ENCODE measurements at regions not wholly inside any gene's neighbourhood (a gene's known extent, or its start where the extent isn't known, plus 50 kb on each side); places are given as distances from the start of the nearest gene placed in this dataset.

DNA sequence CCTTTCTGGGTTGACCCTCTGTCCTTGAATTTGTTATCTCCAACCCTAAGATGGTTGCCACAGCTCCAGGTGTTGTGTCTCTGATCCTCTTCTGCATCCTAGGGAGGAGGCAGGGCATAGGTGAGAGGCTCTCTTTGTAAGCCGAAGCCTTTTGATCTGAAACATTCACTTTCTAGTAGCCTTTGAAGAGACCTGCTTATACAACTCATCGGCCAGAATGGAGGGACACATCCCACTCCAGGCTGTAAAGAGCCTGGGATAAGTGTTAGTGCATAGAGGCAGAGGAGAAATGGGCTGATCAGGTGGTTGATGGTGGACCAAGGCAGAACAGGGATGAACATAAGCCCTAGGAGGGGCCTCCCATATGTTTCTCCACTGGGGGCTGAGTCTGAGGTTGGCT is 137.1 kb upstream of the KCNG1 start:
- Histone ChIP-seq H3K4me2 (ENCODE audit: extremely low read depth, insufficient read depth, low read length) (no peak overlapping the region), H3K9me3 (ENCODE audit: control insufficient read depth, insufficient read depth, low read depth, low read length) (no peaks in the 10 kb centered on the region), H3K9ac (ENCODE audit: insufficient read depth, low read length) (no peak overlapping the region), H3K27me3 (ENCODE audit: control insufficient read depth, insufficient read depth, low read length) (peaks cover 15% of the 10 kb centered on the region), H4K20me1 (ENCODE audit: control insufficient read depth, extremely low read depth, insufficient read depth, low read length) (no peaks in the 10 kb centered on the region), H3K27ac (ENCODE audit: insufficient read depth, low read length) (no peak overlapping the region), H3K4me3 (replicated peaks in 1 of 4; ENCODE audit: control extremely low read depth in 1 of 4, insufficient read depth in 1 of 4, low read depth in 3 of 4, low read length in 4 of 4) (no peak overlapping the region), H3K79me2 (ENCODE audit: control insufficient read depth, insufficient read depth, low read length) (no peaks in the 10 kb centered on the region), H3K36me3 (ENCODE audit: control insufficient read depth, insufficient read depth, low read length) (no peaks in the 10 kb centered on the region), H3K4me1 (ENCODE audit: control insufficient read depth, extremely low read depth, insufficient read depth, low read length) (no peaks in the 10 kb centered on the region), H2AFZ (ENCODE audit: low read length) (no peak overlapping the region)
- TF ChIP-seq EZH2 (IDR thresholded peaks at IDR 0.05; ENCODE audit: low read length, missing control alignments) (no peak), CTCF (conservative IDR thresholded peaks at IDR 0.05 in 1 of 2, IDR thresholded peaks at IDR 0.05 in 1 of 2; ENCODE audit: low read depth in 1 of 2, low read length in 2 of 2) (no peak)
- DNase-seq (ENCODE audit: low read depth in 2 of 2), result no peak

DNA sequence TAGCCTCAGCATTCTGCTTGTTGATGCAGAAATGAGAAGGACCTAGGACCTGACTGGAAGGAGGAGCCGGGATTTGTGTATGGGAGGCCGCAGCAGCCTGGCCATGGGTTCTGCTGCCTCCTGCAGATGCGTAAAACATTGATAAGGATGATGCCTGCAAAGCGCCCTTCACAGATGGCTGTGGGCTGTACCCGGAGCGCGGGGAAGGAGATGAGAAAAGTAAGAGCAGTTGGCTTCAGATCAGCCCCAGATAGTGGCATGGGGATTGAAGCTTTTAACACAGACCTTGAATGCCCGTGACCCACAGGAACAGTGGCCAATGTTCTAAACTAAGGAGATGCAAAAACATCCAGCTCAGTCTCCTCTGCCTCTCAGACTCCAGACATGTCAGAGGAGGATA is 136.4 kb upstream of the KCNG1 start:
- H3K27me3 ChIP-seq (ENCODE audit: control insufficient read depth, insufficient read depth, low read length), result peaks cover 15% of the 10 kb centered on the region
- TF ChIP-seq EZH2 (IDR thresholded peaks at IDR 0.05; ENCODE audit: low read length, missing control alignments) (no peak), CTCF (conservative IDR thresholded peaks at IDR 0.05 in 1 of 2, IDR thresholded peaks at IDR 0.05 in 1 of 2; ENCODE audit: low read depth in 1 of 2, low read length in 2 of 2) (no peak)
- H3K9me3 ChIP-seq (ENCODE audit: control insufficient read depth, insufficient read depth, low read depth, low read length), result no peaks in the 10 kb centered on the region
- no peaks in the 10 kb centered on the region for H4K20me1 ChIP-seq (ENCODE audit: control insufficient read depth, extremely low read depth, insufficient read depth, low read length)
- H3K36me3 ChIP-seq (ENCODE audit: control insufficient read depth, insufficient read depth, low read length), result no peaks in the 10 kb centered on the region
- H3K79me2 ChIP-seq (ENCODE audit: control insufficient read depth, insufficient read depth, low read length), result no peaks in the 10 kb centered on the region
- no peak overlapping the region for H3K4me3 ChIP-seq (replicated peaks in 1 of 4; ENCODE audit: control extremely low read depth in 1 of 4, insufficient read depth in 1 of 4, low read depth in 3 of 4, low read length in 4 of 4)
- no peak overlapping the region for H3K4me2 ChIP-seq (ENCODE audit: extremely low read depth, insufficient read depth, low read length)
- DNase-seq (ENCODE audit: low read depth in 2 of 2), result no peak
- no peak overlapping the region for H2AFZ ChIP-seq (ENCODE audit: low read length)
- no peaks in the 10 kb centered on the region for H3K4me1 ChIP-seq (ENCODE audit: control insufficient read depth, extremely low read depth, insufficient read depth, low read length)
- H3K9ac ChIP-seq (ENCODE audit: insufficient read depth, low read length), result no peak overlapping the region
- H3K27ac ChIP-seq (ENCODE audit: insufficient read depth, low read length), result no peak overlapping the region

- H4K20me1 ChIP-seq (ENCODE audit: control insufficient read depth, extremely low read depth, insufficient read depth, low read length), result no peaks in the 10 kb centered on the region
- H3K27ac ChIP-seq (ENCODE audit: insufficient read depth, low read length), result no peak overlapping the region
- DNase-seq (ENCODE audit: low read depth in 2 of 2), result no peak
- H2AFZ ChIP-seq (ENCODE audit: low read length), result no peak overlapping the region
- no peaks in the 10 kb centered on the region for H3K36me3 ChIP-seq (ENCODE audit: control insufficient read depth, insufficient read depth, low read length)
- H3K4me3 ChIP-seq (replicated peaks in 1 of 4; ENCODE audit: control extremely low read depth in 1 of 4, insufficient read depth in 1 of 4, low read depth in 3 of 4, low read length in 4 of 4), result no peak overlapping the region
- no peak overlapping the region for H3K9ac ChIP-seq (ENCODE audit: insufficient read depth, low read length)
- H3K79me2 ChIP-seq (ENCODE audit: control insufficient read depth, insufficient read depth, low read length), result no peaks in the 10 kb centered on the region
- no peak overlapping the region for H3K4me2 ChIP-seq (ENCODE audit: extremely low read depth, insufficient read depth, low read length)
- no peak for TF ChIP-seq EZH2 (IDR thresholded peaks at IDR 0.05; ENCODE audit: low read length, missing control alignments)
- H3K27me3 ChIP-seq (ENCODE audit: control insufficient read depth, insufficient read depth, low read length), result peaks cover 15% of the 10 kb centered on the region
- no peaks in the 10 kb centered on the region for H3K9me3 ChIP-seq (ENCODE audit: control insufficient read depth, insufficient read depth, low read depth, low read length)
- H3K4me1 ChIP-seq (ENCODE audit: control insufficient read depth, extremely low read depth, insufficient read depth, low read length), result no peaks in the 10 kb centered on the region
These were observed 135.3 kb upstream of the KCNG1 start for GRCh38 chr20:51158226-51158625.

All from fibroblast of lung (primary cell).